Spleen (tissue), 11 donors: ENCODE measurements at regions not wholly inside any gene's neighbourhood (a gene's known extent, or its start where the extent isn't known, plus 50 kb on each side); places are given as distances from the start of the nearest gene placed in this dataset.

Experiments used
- DNase-seq: peaks from one replicate; pipeline ENCODE4 v3.0.0-alpha.2; 2020
- H3K27ac ChIP-seq, 8 donors: fragments of 200-600 bp; sonication (generic) in 7 of 8; 1 replicate in 4 of 8; 2 replicates in 4 of 8; pipeline versions ENCODE4 v1.5.0 to v1.8.0; 2016 to 2021; ENCODE audit warnings: inconsistent platforms in 4 of 8, mild to moderate bottlenecking in 4 of 8, moderate library complexity in 1 of 8
- H3K27me3 ChIP-seq, 7 donors: fragments of 200-600 bp; sonication (generic) in 6 of 7; replicated peaks in 1 of 7; 1 replicate in 4 of 7; 2 replicates in 3 of 7; pipeline versions ENCODE4 v1.5.0 to v1.8.0; 2016 to 2021; ENCODE audit warnings: inconsistent platforms in 3 of 7, mild to moderate bottlenecking in 1 of 7
- H3K36me3 ChIP-seq, 6 donors: fragments of 200-600 bp; sonication (generic) in 5 of 6; 1 replicate in 4 of 6; 2 replicates in 2 of 6; pipeline versions ENCODE4 v1.5.0 to v1.8.0; 2016 to 2021; ENCODE audit warnings: inconsistent platforms in 2 of 6
- H3K4me1 ChIP-seq, 6 donors: fragments of 200-600 bp; sonication (generic) in 5 of 6; 1 replicate in 3 of 6; 2 replicates in 3 of 6; pipeline versions ENCODE4 v1.5.0 to v1.8.0; 2016 to 2021; ENCODE audit warnings: inconsistent platforms in 3 of 6
- H3K4me3 ChIP-seq, 8 donors: fragments of 200-600 bp; sonication (generic) in 7 of 8; 1 replicate in 4 of 8; 2 replicates in 4 of 8; pipeline versions ENCODE4 v1.5.0 to v1.8.0; 2016 to 2021; ENCODE audit warnings: inconsistent platforms in 4 of 8, mild to moderate bottlenecking in 4 of 8, moderate library complexity in 2 of 8
- H3K9me3 ChIP-seq, 8 donors: fragments of 200-600 bp; sonication (generic) in 7 of 8; 1 replicate in 4 of 8; 2 replicates in 4 of 8; pipeline versions ENCODE4 v1.5.0 to v1.8.0; 2016 to 2021; ENCODE audit warnings: inconsistent platforms in 4 of 8
- CTCF ChIP-seq, 11 experiments: fragments of 200-600 bp in 7 of 11; fragments of 450-650 bp in 4 of 11; sonication (generic) in 4 of 11; IDR thresholded peaks in 8 of 11; conservative IDR thresholded peaks in 3 of 11; 1 replicate in 7 of 11; 2 replicates in 4 of 11; pipeline versions ENCODE4 v1.4.0 to v1.8.0; 2016 to 2021; ENCODE audit warnings: antibody characterized with exemption in 11 of 11, inconsistent platforms in 4 of 11, mild to moderate bottlenecking in 1 of 11
- POLR2A ChIP-seq, 3 donors: fragments of 450-650 bp; IDR thresholded peaks; one replicate each; pipeline ENCODE4 v1.5.1; 2017; ENCODE audit warnings: antibody characterized with exemption in 3 of 3, mild to moderate bottlenecking in 1 of 3
- POLR2AphosphoS5 ChIP-seq, 3 donors: sonication (generic); formaldehyde crosslinking; IDR thresholded peaks; one replicate each; pipeline ENCODE4 v1.5.1; 2017; ENCODE audit warnings: antibody characterized with exemption in 3 of 3
- WGBS, 5 donors: extraction: QIAGEN DNeasy Blood & Tissue Kit in 3 of 5; methylation state at CpG; one replicate each; pipeline versions ENCODE4 v1.1.5 to v1.1.7; 2013 to 2018; 5-methylcytosine and 5-hydroxymethylcytosine counted together
- intact Hi-C: fragments of 100-400 bp; cut with DNase I; formaldehyde crosslinking; loops from one replicate; pipeline ENCODE4 v1.15.0; 2023; ENCODE audit warnings: low total_unique reads
- donor health status: healthy with polysubstance abuse.
- donor health status: DM: no; HTN: no; CAD: no; lungs with moderate emphysema.
- donor health status: DM: no; HTN: no; CAD: no.
- donor health status: Bipolar disorder and iron deficiency.
- donor health status: healthy.
- donor health status: DM: no; HTN: no; CAD: no.
- donor health status: DM: yes; HTN: yes; CAD: no.

GRCh38 chr2:30338475-30338874, 107.1 kb downstream of the LBH start:
- H3K4me3 ChIP-seq, result no peak overlapping the region
- intact Hi-C loops, result loop anchor here (10.0 kb wide), 1 partner anchor 104 kb away; the partner anchor contains the start of gene LBH

GRCh38 chr2:30339071-30339470, 107.7 kb downstream of the LBH start:
- peak overlapping the region in 6 of 8 donors; percentile 20 to 93 (median 86) for H3K27ac ChIP-seq
- no peaks in the 10 kb centered on the region for H3K27me3 ChIP-seq
- peaks cover 0 to 16% (median 5%) of the 10 kb centered on the region in 8 donors for H3K9me3 ChIP-seq
- H3K4me1 ChIP-seq, result peaks cover 20 to 65% (median 49%) of the 10 kb centered on the region in 6 donors
- intact Hi-C loops, result loop anchor here (10.0 kb wide), 1 partner anchor 104 kb away; the partner anchor contains the start of gene LBH
- no peaks in the 10 kb centered on the region for H3K36me3 ChIP-seq
- 65 to 74% (median 69%) methylated on average over 3 to 4 of the region's 4 CpGs for WGBS, 5 donors
- TF ChIP-seq POLR2AphosphoS5 (IDR thresholded peaks at IDR 0.05) (no peak), CTCF (IDR thresholded peaks at IDR 0.05 in 8 of 11, conservative IDR thresholded peaks at IDR 0.05 in 3 of 11) (no peak), POLR2A (IDR thresholded peaks at IDR 0.05) (no peak)
- DNase-seq, result no peak
- H3K4me3 ChIP-seq, result no peak overlapping the region

More at GRCh38 chr2:30338475-30338874, 107.1 kb downstream of the LBH start:
- DNase-seq, result no peak
- no peaks in the 10 kb centered on the region for H3K27me3 ChIP-seq
- TF ChIP-seq CTCF (IDR thresholded peaks at IDR 0.05 in 8 of 11, conservative IDR thresholded peaks at IDR 0.05 in 3 of 11) (no peak), POLR2A (IDR thresholded peaks at IDR 0.05) (no peak), POLR2AphosphoS5 (IDR thresholded peaks at IDR 0.05) (no peak)
- H3K4me1 ChIP-seq, result peaks cover 23 to 71% (median 54%) of the 10 kb centered on the region in 6 donors
- peaks cover 0 to 14% (median 5%) of the 10 kb centered on the region in 8 donors for H3K9me3 ChIP-seq
- peak overlapping the region; percentile 3 to 93 (median 84) for H3K27ac ChIP-seq
- WGBS, 5 donors, result 75 to 87% (median 84%) methylated on average over 3 of the region's 3 CpGs
- H3K36me3 ChIP-seq, result no peaks in the 10 kb centered on the region

GRCh38 chr2:30341500-30342267, 105.4 kb upstream of the LCLAT1 start:
- DNase-seq, result no peak
- intact Hi-C loops, result no loop called here
- H3K4me3 ChIP-seq, result no peak overlapping the region
- peaks cover 2 to 47% (median 23%) of the 10 kb centered on the region in 6 donors for H3K4me1 ChIP-seq
- TF ChIP-seq POLR2AphosphoS5 (IDR thresholded peaks at IDR 0.05), result no peak
- no peak for TF ChIP-seq POLR2A (IDR thresholded peaks at IDR 0.05)
- no peak for TF ChIP-seq CTCF (IDR thresholded peaks at IDR 0.05 in 8 of 11, conservative IDR thresholded peaks at IDR 0.05 in 3 of 11)
- peaks cover 0 to 16% (median 5%) of the 10 kb centered on the region in 8 donors for H3K9me3 ChIP-seq
- H3K27ac ChIP-seq, result no peak overlapping the region
- H3K36me3 ChIP-seq, result no peaks in the 10 kb centered on the region
- 87 to 94% (median 90%) methylated on average over 8 of the region's 8 CpGs for WGBS, 5 donors
- no peaks in the 10 kb centered on the region for H3K27me3 ChIP-seq

GRCh38 chr2:30346471-30347169, 100.4 kb upstream of the LCLAT1 start:
- DNase-seq, result no peak
- no peaks in the 10 kb centered on the region for H3K27me3 ChIP-seq
- H3K4me1 ChIP-seq, result peaks cover 0 to 31% (median 6%) of the 10 kb centered on the region in 6 donors
- no peaks in the 10 kb centered on the region for H3K36me3 ChIP-seq
- peaks cover 0 to 16% (median 5%) of the 10 kb centered on the region in 8 donors for H3K9me3 ChIP-seq
- intact Hi-C loops, result no loop called here
- peak overlapping the region in 4 of 8 donors; percentile 16 to 54 (median 46) for H3K27ac ChIP-seq
- TF ChIP-seq CTCF (IDR thresholded peaks at IDR 0.05 in 8 of 11, conservative IDR thresholded peaks at IDR 0.05 in 3 of 11) (no peak), POLR2AphosphoS5 (IDR thresholded peaks at IDR 0.05) (no peak), POLR2A (IDR thresholded peaks at IDR 0.05) (no peak)
- H3K4me3 ChIP-seq, result peak overlapping the region in 1 of 8 donors; percentile 1
- WGBS, 5 donors, result 63 to 68% (median 66%) methylated on average over 21 of the region's 21 CpGs
